ENCODE measurements at regions not wholly inside any gene's neighbourhood (a gene's known extent, or its start where the extent isn't known, plus 50 kb on each side); places are given as distances from the start of the nearest gene placed in this dataset.

DNA sequence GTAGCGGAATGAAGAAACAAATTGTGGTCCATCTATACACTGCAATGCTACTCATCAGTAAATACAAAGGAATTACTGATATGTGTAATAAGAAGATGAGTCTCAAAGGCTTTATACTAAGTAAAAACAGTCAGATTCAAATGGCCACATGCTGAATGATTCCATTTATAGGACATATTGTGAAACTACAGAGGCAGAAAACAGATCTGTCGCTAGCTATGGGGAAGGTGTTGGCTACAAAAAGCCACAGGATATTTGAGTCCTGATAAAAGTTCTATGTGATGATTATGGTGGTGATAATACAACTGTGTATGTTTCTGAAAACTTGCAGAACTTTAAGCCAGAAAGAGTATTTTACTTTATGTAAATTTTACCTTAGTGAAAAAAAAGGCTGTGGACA, 313.2 kb downstream of the HDGFL1 start:
- Histone ChIP-seq H3K36me3 (ENCODE audit: control insufficient read depth in 4 of 4, insufficient read depth in 4 of 4, low read length in 4 of 4) (no peaks in the 10 kb centered on the region), H3K4me3 (no peak overlapping the region), H3K9ac (ENCODE audit: insufficient read depth in 1 of 2, low read length in 2 of 2) (no peak overlapping the region), H3K27ac (ENCODE audit: low read depth in 1 of 2, low read length in 1 of 2) (peak overlapping the region in 1 of 2 donors; percentile 21), H3K27me3 (ENCODE audit: control insufficient read depth in 3 of 3, insufficient read depth in 3 of 3, low read length in 2 of 3) (no peaks in the 10 kb centered on the region), H3K4me1 (ENCODE audit: control insufficient read depth in 5 of 5, insufficient read depth in 5 of 5, low read length in 5 of 5) (peaks cover 0 to 13% (median 0%) of the 10 kb centered on the region in 5 donors), H3K9me3 (ENCODE audit: control insufficient read depth in 4 of 4, insufficient read depth in 3 of 4, low read length in 3 of 4) (no peaks in the 10 kb centered on the region)
- no peak for ATAC-seq (ENCODE audit: insufficient read depth, low FRiP score)
- no peak for TF ChIP-seq CTCF (IDR thresholded peaks at IDR 0.05; ENCODE audit: control extremely low read depth, extremely low read depth)
- no peak for DNase-seq
- 61 to 69% methylated on average over 2 of the region's 2 CpGs for WGBS, 2 donors

DNA sequence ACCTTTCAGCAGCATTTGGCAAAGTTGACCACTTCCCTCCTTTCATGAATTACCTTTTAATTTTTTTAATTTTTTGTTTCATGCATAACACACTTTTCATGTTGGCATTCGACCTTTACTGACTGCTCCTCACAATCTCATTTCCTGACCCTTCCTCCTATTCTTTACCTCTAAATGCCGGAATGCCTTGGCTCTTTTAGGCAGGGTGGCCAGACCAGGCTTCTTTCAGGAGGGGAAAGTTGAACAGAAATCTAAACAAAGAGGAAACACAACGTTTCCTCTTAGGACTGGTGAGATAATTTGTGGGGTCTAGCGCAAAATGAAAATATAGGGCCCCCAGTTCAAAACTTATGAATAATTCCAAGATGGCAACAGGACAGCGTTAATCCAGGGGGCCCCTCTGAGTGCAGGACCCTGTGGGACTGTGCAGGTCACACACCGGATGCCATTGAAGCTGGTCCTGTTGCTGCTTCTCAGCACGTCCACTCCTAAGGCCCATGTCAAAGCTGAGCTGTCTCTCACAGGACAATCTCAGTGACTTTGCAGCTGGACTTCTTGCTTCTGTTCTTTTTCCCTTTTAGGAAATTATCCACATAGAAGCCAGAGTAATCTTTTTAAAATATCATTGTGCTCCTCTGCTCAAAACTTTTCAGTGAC, 313.8 kb downstream of the HDGFL1 start:
- H3K4me3 ChIP-seq, result no peak overlapping the region
- no peak for ATAC-seq (ENCODE audit: insufficient read depth, low FRiP score)
- WGBS, 2 donors, result 35 to 48% methylated on average over 7 of the region's 7 CpGs
- peak in 1 of 3 donors; percentile 17 for DNase-seq
- peaks cover 0 to 8% (median 0%) of the 10 kb centered on the region in 5 donors for H3K4me1 ChIP-seq (ENCODE audit: control insufficient read depth in 5 of 5, insufficient read depth in 5 of 5, low read length in 5 of 5)
- no peaks in the 10 kb centered on the region for H3K9me3 ChIP-seq (ENCODE audit: control insufficient read depth in 4 of 4, insufficient read depth in 3 of 4, low read length in 3 of 4)
- H3K36me3 ChIP-seq (ENCODE audit: control insufficient read depth in 4 of 4, insufficient read depth in 4 of 4, low read length in 4 of 4), result no peaks in the 10 kb centered on the region
- H3K27ac ChIP-seq (ENCODE audit: low read depth in 1 of 2, low read length in 1 of 2), result no peak overlapping the region
- TF ChIP-seq CTCF (IDR thresholded peaks at IDR 0.05; ENCODE audit: control extremely low read depth, extremely low read depth), result no peak
- H3K9ac ChIP-seq (ENCODE audit: insufficient read depth in 1 of 2, low read length in 2 of 2), result no peak overlapping the region
- H3K27me3 ChIP-seq (ENCODE audit: control insufficient read depth in 3 of 3, insufficient read depth in 3 of 3, low read length in 2 of 3), result no peaks in the 10 kb centered on the region

DNA sequence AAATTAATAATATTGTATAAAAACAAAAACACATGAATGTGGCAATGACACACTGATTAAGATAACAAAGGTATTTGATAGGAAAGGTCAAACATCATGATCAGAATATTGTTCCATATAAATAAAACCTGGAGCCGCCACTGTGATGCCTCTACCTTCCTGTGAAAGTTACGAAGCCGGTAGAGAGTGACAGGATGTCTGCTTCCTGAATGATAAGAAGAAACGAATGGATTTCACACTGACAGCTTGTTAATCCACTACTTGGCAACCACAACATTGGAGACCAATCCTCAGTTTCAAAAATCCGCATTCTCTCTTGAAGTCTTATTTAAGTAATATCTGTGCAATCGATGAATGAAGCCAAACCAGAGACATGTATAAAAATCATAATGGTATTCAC, 315.1 kb downstream of the HDGFL1 start:
- DNase-seq, result peak in 2 of 3 donors; percentile 24 to 40
- Histone ChIP-seq H3K4me1 (ENCODE audit: control insufficient read depth in 5 of 5, insufficient read depth in 5 of 5, low read length in 5 of 5) (peaks cover 0 to 10% (median 0%) of the 10 kb centered on the region in 5 donors), H3K27ac (ENCODE audit: low read depth in 1 of 2, low read length in 1 of 2) (peak overlapping the region in 1 of 2 donors; percentile 16), H3K4me3 (no peak overlapping the region), H3K36me3 (ENCODE audit: control insufficient read depth in 4 of 4, insufficient read depth in 4 of 4, low read length in 4 of 4) (no peaks in the 10 kb centered on the region), H3K27me3 (ENCODE audit: control insufficient read depth in 3 of 3, insufficient read depth in 3 of 3, low read length in 2 of 3) (no peaks in the 10 kb centered on the region), H3K9me3 (ENCODE audit: control insufficient read depth in 4 of 4, insufficient read depth in 3 of 4, low read length in 3 of 4) (no peaks in the 10 kb centered on the region), H3K9ac (ENCODE audit: insufficient read depth in 1 of 2, low read length in 2 of 2) (no peak overlapping the region)
- ATAC-seq (ENCODE audit: insufficient read depth, low FRiP score), result no peak
- WGBS, 2 donors, result 22 to 43% methylated on average over 6 of the region's 6 CpGs
- TF ChIP-seq CTCF (IDR thresholded peaks at IDR 0.05; ENCODE audit: control extremely low read depth, extremely low read depth), result no peak

Data from lung (tissue), 11 donors.